Astrocyte (in vitro differentiated cells and primary cell): ENCODE measurements at regions not wholly inside any gene's neighbourhood (a gene's known extent, or its start where the extent isn't known, plus 50 kb on each side); places are given as distances from the start of the nearest gene placed in this dataset.

Experiments
- CTCF ChIP-seq: IDR thresholded peaks from 2 replicates; pipeline ENCODE4 v1.5.1; 2011; ENCODE audit warnings: low read depth, mild to moderate bottlenecking, inconsistent platforms, low read length, moderate library complexity; ENCODE audit not compliant: insufficient read depth
- EZH2 ChIP-seq: IDR thresholded peaks from 2 replicates; pipeline ENCODE4 v1.6.1; 2012; ENCODE audit warnings: mild to moderate bottlenecking, low read length, inconsistent platforms; ENCODE audit not compliant: insufficient read depth

GRCh38 chr12:116506697-116507064, 52.5 kb upstream of the MAP1LC3B2 start:
- TF ChIP-seq CTCF (no peak), EZH2 (no peak)
